Lung (tissue), 11 donors: ENCODE measurements at regions not wholly inside any gene's neighbourhood (a gene's known extent, or its start where the extent isn't known, plus 50 kb on each side); places are given as distances from the start of the nearest gene placed in this dataset.
"Not testable (repeated sequence)": the region's sequence is repeated elsewhere in the genome, so short reads cannot be mapped to it uniquely, and the experiment has no call there.

ENCODE experiments used
- ATAC-seq: fragments of 200-7000 bp; cut with Tn5 transposase; one replicate; pipeline ENCODE4 v1.9.1; 2020; ENCODE audit warnings: moderate number of reproducible peaks; ENCODE audit not compliant: insufficient read depth, low FRiP score
- DNase-seq, 3 donors: peaks; one replicate each; pipeline ENCODE4 v3.0.0-alpha.2; 2013 to 2017
- H3K27ac ChIP-seq, 2 donors: one replicate each; pipeline ENCODE4 v1.5.1; 2013; ENCODE audit warnings: mild to moderate bottlenecking in 2 of 2, moderate library complexity in 2 of 2, control low read depth in 1 of 2, inconsistent platforms in 1 of 2, low read depth in 1 of 2, low read length in 1 of 2
- H3K27me3 ChIP-seq, 3 donors: one replicate each; pipeline ENCODE4 v1.5.1; 2013; ENCODE audit warnings: low read length in 2 of 3; ENCODE audit not compliant: control insufficient read depth in 3 of 3, insufficient read depth in 3 of 3
- H3K36me3 ChIP-seq, 4 donors: one replicate each; pipeline ENCODE4 v1.5.1; 2013; ENCODE audit warnings: low read length in 4 of 4, mild to moderate bottlenecking in 1 of 4, moderate library complexity in 1 of 4; ENCODE audit not compliant: control insufficient read depth in 4 of 4, insufficient read depth in 4 of 4
- H3K4me1 ChIP-seq, 5 donors: one replicate each; pipeline ENCODE4 v1.5.1; 2013; ENCODE audit warnings: low read length in 5 of 5, mild to moderate bottlenecking in 2 of 5, moderate library complexity in 1 of 5; ENCODE audit not compliant: control insufficient read depth in 5 of 5, insufficient read depth in 5 of 5
- H3K4me3 ChIP-seq: one replicate; pipeline ENCODE4 v1.5.1; 2013; ENCODE audit warnings: mild to moderate bottlenecking, control low read depth, moderate library complexity
- H3K9ac ChIP-seq, 2 donors: one replicate each; pipeline ENCODE4 v1.5.1; 2013; ENCODE audit warnings: low read length in 2 of 2, control low read depth in 1 of 2; ENCODE audit not compliant: insufficient read depth in 1 of 2
- H3K9me3 ChIP-seq, 4 donors: one replicate each; pipeline ENCODE4 v1.5.1; 2013; ENCODE audit warnings: low read length in 3 of 4, mild to moderate bottlenecking in 1 of 4, moderate library complexity in 1 of 4; ENCODE audit not compliant: control insufficient read depth in 4 of 4, insufficient read depth in 3 of 4
- CTCF ChIP-seq: IDR thresholded peaks from 2 replicates; pipeline ENCODE4 v1.5.1; 2012; ENCODE audit warnings: mild to moderate bottlenecking; ENCODE audit errors: control extremely low read depth, extremely low read depth
- WGBS, 2 donors: extraction: QIAGEN DNeasy Blood & Tissue Kit; methylation state at CpG; one replicate each; pipeline ENCODE4 v1.1.7; 2013; 5-methylcytosine and 5-hydroxymethylcytosine counted together
- donor health status: control.
- donor health status: control.
- donor health status: Bipolar disorder and iron deficiency.
- donor health status: healthy.
- donor health status: DM: yes; HTN: yes; CAD: no.

- Histone ChIP-seq H3K27me3 (no peaks in the 10 kb centered on the region), H3K36me3 (no peaks in the 10 kb centered on the region), H3K27ac (no peak overlapping the region), H3K9ac (no peak overlapping the region), H3K9me3 (peaks cover 0 to 14% (median 7%) of the 10 kb centered on the region in 4 donors), H3K4me1 (no peaks in the 10 kb centered on the region), H3K4me3 (no peak overlapping the region)
- TF ChIP-seq CTCF: no peak
- no peak for DNase-seq
- WGBS, 2 donors: 86 to 88% methylated on average over 43 of the region's 43 CpGs
- no peak for ATAC-seq
These were observed 246.3 kb downstream of the GOLGA6L6 start for GRCh38 chr15:20295238-20295811.

- no peaks in the 10 kb centered on the region for H3K36me3 ChIP-seq
- no peaks in the 10 kb centered on the region for H3K4me1 ChIP-seq
- 62 to 77% methylated on average over 80 of the region's 80 CpGs for WGBS, 2 donors
- H3K9ac ChIP-seq: no peak overlapping the region
- no peaks in the 10 kb centered on the region for H3K27me3 ChIP-seq
- TF ChIP-seq CTCF: no peak
- H3K9me3 ChIP-seq: peaks cover 0 to 18% (median 7%) of the 10 kb centered on the region in 4 donors
- no peak for DNase-seq
- no peak for ATAC-seq
- no peak overlapping the region for H3K4me3 ChIP-seq
- no peak overlapping the region for H3K27ac ChIP-seq
These were observed 246.9 kb downstream of the GOLGA6L6 start for GRCh38 chr15:20294651-20295237.

GRCh38 chr15:20292422-20293005 lies 249.1 kb downstream of the GOLGA6L6 start:
- H3K27me3 ChIP-seq, ATAC-seq, H3K36me3 ChIP-seq, H3K4me1 ChIP-seq, H3K4me3 ChIP-seq, DNase-seq, H3K9ac ChIP-seq, H3K27ac ChIP-seq: not testable (repeated sequence)
- H3K9me3 ChIP-seq: peaks cover 0 to 28% (median 9%) of the 10 kb centered on the region in 4 donors
- WGBS, 2 donors: 63% methylated on average over 5 of the region's 5 CpGs

GRCh38 chr15:20291616-20292015 lies 250.0 kb downstream of the GOLGA6L6 start:
- not testable (repeated sequence) for ATAC-seq

GRCh38 chr15:20290606-20291005 lies 251.0 kb downstream of the GOLGA6L6 start:
- 82 to 83% methylated on average over 11 of the region's 11 CpGs for WGBS, 2 donors
- not testable (repeated sequence) for ATAC-seq, H3K4me1 ChIP-seq, H3K9ac ChIP-seq, H3K4me3 ChIP-seq, DNase-seq, H3K27ac ChIP-seq, H3K36me3 ChIP-seq, H3K27me3 ChIP-seq
- peaks cover 0 to 26% (median 8%) of the 10 kb centered on the region in 4 donors for H3K9me3 ChIP-seq

More at GRCh38 chr15:20291616-20292015, 250.0 kb downstream of the GOLGA6L6 start:
- H3K36me3 ChIP-seq, H3K9ac ChIP-seq, DNase-seq, H3K27ac ChIP-seq, H3K4me1 ChIP-seq, H3K4me3 ChIP-seq, H3K27me3 ChIP-seq: not testable (repeated sequence)
- peaks cover 0 to 28% (median 9%) of the 10 kb centered on the region in 4 donors for H3K9me3 ChIP-seq
- 76 to 83% methylated on average over 7 of the region's 7 CpGs for WGBS, 2 donors

GRCh38 chr15:20289538-20290103 lies 252.0 kb downstream of the GOLGA6L6 start:
- H3K36me3 ChIP-seq, H3K27me3 ChIP-seq, H3K9ac ChIP-seq, H3K4me1 ChIP-seq, H3K4me3 ChIP-seq, ATAC-seq, DNase-seq, H3K27ac ChIP-seq: not testable (repeated sequence)
- H3K9me3 ChIP-seq: peaks cover 0 to 35% (median 3%) of the 10 kb centered on the region in 4 donors
- 72 to 75% methylated on average over 4 of the region's 4 CpGs for WGBS, 2 donors
